OCI-LY3 (cell line): ENCODE measurements at regions not wholly inside any gene's neighbourhood (a gene's known extent, or its start where the extent isn't known, plus 50 kb on each side); places are given as distances from the start of the nearest gene placed in this dataset.

Experiments used
- CTCF ChIP-seq: fragments of 200-600, 300-600 bp; sonication (generic); IDR thresholded peaks from 2 replicates; pipeline ENCODE4 v1.5.1; 2014; ENCODE audit warnings: antibody characterized with exemption, low read length, low read depth
- EZH2phosphoT487 ChIP-seq: fragments of 200-600 bp; shearing (Covaris generic); IDR thresholded peaks from 2 replicates; pipeline ENCODE4 v1.6.1; 2018; ENCODE audit warnings: antibody characterized with exemption, mixed run types, low read depth

GRCh38 chr16:79503511-79503910, 97.0 kb downstream of the MAF start:
- TF ChIP-seq CTCF (no peak), EZH2phosphoT487 (no peak)
